AG09309 (cell line): ENCODE measurements at regions not wholly inside any gene's neighbourhood (a gene's known extent, or its start where the extent isn't known, plus 50 kb on each side); places are given as distances from the start of the nearest gene placed in this dataset.

ENCODE experiments used
- DNase-seq: peaks from one replicate; pipeline ENCODE4 v3.0.0-alpha.2; 2010; ENCODE audit warnings: low read depth
- H3K4me3 ChIP-seq: 2 replicates; pipeline ENCODE4 v1.5.1; 2011; ENCODE audit warnings: mild to moderate bottlenecking, low read depth, low read length, moderate library complexity; ENCODE audit not compliant: control insufficient read depth
- TF ChIP-seq, protein P1 (sequence below): IDR thresholded peaks from 2 replicates; pipeline ENCODE4 v1.5.1; 2011; ENCODE audit warnings: mild to moderate bottlenecking, low read depth, low read length, inconsistent platforms; ENCODE audit not compliant: insufficient read depth, control insufficient read depth; ENCODE audit errors: missing control alignments

- DNase-seq: no peak
- TF ChIP-seq, protein P1, sequence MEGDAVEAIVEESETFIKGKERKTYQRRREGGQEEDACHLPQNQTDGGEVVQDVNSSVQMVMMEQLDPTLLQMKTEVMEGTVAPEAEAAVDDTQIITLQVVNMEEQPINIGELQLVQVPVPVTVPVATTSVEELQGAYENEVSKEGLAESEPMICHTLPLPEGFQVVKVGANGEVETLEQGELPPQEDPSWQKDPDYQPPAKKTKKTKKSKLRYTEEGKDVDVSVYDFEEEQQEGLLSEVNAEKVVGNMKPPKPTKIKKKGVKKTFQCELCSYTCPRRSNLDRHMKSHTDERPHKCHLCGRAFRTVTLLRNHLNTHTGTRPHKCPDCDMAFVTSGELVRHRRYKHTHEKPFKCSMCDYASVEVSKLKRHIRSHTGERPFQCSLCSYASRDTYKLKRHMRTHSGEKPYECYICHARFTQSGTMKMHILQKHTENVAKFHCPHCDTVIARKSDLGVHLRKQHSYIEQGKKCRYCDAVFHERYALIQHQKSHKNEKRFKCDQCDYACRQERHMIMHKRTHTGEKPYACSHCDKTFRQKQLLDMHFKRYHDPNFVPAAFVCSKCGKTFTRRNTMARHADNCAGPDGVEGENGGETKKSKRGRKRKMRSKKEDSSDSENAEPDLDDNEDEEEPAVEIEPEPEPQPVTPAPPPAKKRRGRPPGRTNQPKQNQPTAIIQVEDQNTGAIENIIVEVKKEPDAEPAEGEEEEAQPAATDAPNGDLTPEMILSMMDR: no peak
- no peak overlapping the region for H3K4me3 ChIP-seq
Observed at GRCh38 chr2:122384768-122385333, 629.4 kb downstream of the TSN start.

DNA sequence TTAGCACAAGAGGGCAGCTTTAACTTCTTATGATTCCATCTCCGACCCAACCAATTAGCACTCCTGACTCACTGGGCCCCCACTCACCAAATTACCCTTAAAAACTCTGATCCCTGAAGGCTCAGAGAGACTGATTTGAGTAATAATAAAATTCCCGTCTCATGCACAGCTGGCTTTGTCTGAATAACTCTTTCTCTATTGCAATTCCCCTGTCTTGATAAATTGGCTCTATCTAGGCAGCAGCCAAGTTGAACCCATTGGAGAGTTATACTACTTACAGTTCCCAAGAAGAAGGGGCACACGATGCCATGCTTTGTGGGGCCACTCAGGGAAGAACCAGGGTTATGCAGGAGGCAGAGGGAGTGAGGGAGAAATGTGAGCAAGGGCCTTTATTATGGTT, 632.8 kb downstream of the TSN start:
- H3K4me3 ChIP-seq: no peak overlapping the region
- no peak for DNase-seq
- TF ChIP-seq, protein P1: no peak

DNA sequence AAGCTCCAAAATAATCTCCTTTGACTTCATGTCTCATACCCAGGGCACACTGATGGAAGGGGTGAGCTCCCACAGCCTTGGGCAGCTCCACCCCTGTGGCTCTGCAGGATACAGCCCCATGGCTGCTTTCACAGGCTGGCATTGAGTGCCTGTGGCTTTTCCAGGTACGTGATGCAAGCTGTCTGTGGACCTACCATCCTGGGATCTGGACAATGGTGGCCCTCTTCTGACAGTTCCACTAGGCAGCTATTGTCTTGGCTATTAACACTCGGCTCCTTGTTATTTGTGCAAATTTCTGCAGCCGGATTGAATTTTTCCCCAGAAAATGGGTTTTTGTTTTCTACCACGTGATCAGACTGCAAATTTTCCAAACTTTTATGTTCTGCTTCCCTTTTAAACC, 634.2 kb downstream of the TSN start:
- no peak for DNase-seq
- TF ChIP-seq, protein P1: no peak
- H3K4me3 ChIP-seq: no peak overlapping the region

- H3K4me3 ChIP-seq: no peak overlapping the region
- DNase-seq: no peak
- TF ChIP-seq, protein P1: no peak
Observed at GRCh38 chr2:122390406-122390805, 635.0 kb downstream of the TSN start.

- TF ChIP-seq, protein P1: no peak
- H3K4me3 ChIP-seq: no peak overlapping the region
- DNase-seq: no peak
Observed at GRCh38 chr2:122391726-122392125, 636.3 kb downstream of the TSN start.

DNA sequence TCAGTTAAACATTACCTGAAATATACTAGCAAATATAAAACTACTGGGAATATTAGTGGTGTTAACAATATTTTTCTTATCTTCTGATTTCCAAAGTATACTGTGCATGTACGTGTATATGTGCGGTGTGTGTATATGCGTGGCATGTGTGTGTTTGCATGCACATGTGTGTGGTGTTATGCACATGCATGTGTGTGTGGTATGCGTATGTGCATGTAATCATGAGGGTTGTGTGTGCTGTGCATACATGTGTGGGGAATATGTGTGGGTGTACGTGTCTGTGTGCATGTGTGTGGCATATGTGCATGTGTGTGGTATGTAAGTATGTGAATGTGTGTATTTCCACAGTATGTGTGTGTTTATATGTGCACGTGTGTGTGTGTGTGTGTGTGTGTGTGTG, 640.2 kb downstream of the TSN start:
- H3K4me3 ChIP-seq: no peak overlapping the region
- no peak for DNase-seq
- TF ChIP-seq, protein P1: no peak

GRCh38 chr2:122411231-122411630, 655.8 kb downstream of the TSN start:
- TF ChIP-seq, protein P1: no peak
- H3K4me3 ChIP-seq: no peak overlapping the region

More at GRCh38 chr2:122411231-122411630, 655.8 kb downstream of the TSN start:
- no peak for DNase-seq
